Stromal cell of bone marrow (primary cell): ENCODE measurements at regions not wholly inside any gene's neighbourhood (a gene's known extent, or its start where the extent isn't known, plus 50 kb on each side); places are given as distances from the start of the nearest gene placed in this dataset.

Experiments used
- DNase-seq: peaks from one replicate; pipeline ENCODE4 v3.0.0-alpha.2; 2012; ENCODE audit warnings: low read depth

GRCh38 chrX:39834600-39834999 lies 263.2 kb downstream of the BCOR start:
- DNase-seq = no peak

DNA sequence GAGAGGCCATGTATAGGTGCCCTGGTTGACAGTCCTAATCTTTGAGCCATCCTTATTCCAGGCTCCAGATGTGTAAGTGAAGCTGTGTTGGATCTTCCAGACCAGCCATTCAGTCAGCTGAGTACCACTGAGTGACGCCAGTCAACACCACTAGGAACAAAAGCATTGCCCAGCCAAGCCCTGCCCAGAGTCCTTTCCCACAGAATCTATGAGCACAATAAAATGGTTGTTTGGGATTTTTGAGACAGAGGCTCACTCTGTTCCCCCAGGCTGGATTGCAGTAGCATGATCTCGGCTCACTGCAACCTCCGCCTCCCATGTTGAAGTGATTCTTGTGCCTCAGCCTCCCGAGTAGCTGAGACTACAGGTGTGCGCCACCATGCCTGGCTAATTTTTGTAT lies 262.5 kb downstream of the BCOR start:
- no peak for DNase-seq

DNA sequence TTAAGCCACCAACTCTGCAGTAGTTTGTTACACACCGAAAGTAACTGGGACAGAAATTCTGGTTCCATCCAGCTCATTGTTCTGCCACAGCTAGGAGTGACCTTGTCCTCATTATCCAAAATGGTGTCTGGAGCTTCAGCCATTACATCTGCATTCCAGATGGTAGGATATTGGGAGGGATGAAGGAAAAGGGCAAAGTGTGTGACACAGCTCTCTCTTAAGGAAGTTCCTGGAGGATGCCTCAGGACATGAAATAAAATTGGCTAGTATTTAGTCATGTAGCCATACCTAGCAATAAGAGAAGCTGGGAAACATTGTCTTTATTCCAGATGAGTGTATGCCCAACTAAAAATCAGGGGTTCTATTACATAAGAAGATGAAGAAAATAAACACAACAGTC lies 262.0 kb downstream of the BCOR start:
- DNase-seq = no peak

GRCh38 chrX:39836802-39837420 lies 260.8 kb downstream of the BCOR start:
- DNase-seq = no peak

GRCh38 chrX:39837688-39838087 lies 260.1 kb downstream of the BCOR start:
- no peak for DNase-seq

DNA sequence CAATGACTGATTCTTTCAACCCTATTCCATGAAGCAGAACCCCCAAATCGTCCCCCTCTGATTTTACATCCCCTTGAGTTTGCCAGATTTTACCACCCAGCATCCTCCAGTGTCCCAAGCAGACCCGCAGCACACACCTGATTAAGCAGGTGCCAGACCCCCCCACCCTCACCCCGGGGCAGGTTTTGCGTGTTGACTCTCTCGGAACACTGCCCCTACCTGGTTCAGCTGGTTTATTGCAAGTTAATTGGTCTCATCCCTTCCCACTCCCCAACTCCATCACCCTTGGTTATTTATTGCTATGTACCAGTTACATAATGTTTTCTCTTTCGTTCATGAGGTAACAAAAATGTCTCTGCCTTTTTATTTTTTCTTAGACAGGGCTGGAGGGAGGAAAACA lies 258.4 kb downstream of the BCOR start:
- no peak for DNase-seq

- DNase-seq = no peak
These were observed 257.6 kb downstream of the BCOR start for GRCh38 chrX:39840133-39840532.

DNA sequence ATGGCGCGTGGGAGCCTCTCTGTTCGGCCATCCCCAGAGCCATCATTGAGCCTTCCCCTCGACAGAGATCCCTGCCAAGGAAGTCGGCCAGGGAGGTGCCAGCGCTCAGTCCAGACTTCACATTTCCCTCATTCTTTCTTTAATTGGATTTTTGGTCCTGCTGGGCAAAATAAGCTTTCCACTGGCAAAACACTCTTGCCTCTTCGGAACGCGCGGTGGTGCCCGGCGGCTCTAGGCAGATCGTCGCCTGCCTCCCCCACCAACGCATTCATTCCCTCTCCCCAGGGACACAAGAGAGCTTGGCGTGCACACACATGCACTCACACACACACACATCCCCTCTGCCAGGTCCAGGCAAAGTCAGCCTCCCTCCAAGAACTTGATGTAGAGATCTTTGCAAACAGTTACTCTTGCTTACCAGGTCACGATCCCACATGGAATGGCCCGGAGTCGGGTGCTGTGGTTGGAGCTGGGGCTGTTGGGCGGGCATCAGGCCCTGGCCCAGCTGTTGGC lies 257.1 kb downstream of the BCOR start:
- no peak for DNase-seq

DNA sequence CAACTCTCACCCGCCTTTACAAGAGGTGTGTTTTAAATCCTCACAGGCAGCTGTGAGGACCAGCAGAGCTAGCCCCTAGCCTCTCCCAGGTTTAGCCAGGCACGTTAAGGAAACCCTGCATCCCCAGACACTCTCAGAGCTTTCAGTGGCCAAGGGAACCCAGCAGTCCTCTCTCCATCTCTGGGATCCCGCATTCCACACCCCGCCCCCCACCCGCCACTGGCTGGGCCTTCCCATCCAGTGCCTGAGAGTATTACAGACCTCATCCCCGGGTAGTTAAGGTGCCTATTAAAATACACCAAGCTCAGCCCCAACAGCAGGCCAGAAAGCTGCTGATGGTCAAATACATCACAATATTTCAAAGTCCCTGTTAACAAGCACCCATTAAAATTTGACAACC lies 256.2 kb downstream of the BCOR start:
- DNase-seq = no peak

GRCh38 chrX:39842281-39842973 lies 255.3 kb downstream of the BCOR start:
- DNase-seq = no peak

- DNase-seq = no peak
These were observed 254.4 kb downstream of the BCOR start for GRCh38 chrX:39843318-39843717.

DNA sequence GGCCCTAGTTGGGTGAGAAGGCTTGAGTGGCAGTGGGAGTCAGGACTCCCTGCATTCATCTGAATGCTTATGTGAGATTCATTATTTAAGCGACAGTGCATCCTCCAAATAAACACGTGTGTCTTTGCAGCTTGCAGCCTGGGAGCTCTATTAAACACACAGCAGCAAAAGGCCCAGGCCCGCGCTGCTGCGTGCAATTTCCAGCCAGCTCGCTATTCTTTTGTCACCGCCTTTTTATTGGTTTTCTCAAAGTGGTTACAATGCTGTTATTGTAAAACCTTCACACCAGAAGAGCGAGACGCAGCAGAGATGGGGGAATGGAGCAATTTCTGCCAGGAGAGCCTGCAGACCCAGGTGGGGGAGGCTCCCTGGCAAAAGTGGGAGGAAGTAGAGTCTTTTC lies 252.5 kb downstream of the BCOR start:
- no peak for DNase-seq

GRCh38 chrX:39846460-39846859 lies 251.3 kb downstream of the BCOR start:
- no peak for DNase-seq

GRCh38 chrX:39848243-39848642 lies 249.5 kb downstream of the BCOR start:
- DNase-seq = no peak

DNA sequence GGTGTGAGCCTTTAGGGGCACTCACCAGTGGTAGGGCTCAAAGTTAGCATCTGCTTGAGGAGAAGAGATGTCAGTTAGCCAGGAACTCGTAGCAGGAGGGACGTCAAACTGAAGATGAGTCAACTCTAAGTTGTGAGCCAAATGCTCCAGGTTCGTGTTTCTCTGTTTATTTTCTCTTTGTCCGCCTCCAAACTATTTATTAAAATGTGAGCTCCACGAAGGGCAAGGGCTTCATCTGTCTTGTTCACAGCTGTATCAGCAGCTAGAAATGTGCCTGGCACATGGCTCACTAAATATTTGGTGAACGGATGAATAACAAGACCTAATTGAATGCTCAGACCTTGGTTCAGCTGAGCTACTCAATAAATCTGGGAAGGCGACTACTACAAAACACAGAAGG lies 248.9 kb downstream of the BCOR start:
- DNase-seq = no peak

DNA sequence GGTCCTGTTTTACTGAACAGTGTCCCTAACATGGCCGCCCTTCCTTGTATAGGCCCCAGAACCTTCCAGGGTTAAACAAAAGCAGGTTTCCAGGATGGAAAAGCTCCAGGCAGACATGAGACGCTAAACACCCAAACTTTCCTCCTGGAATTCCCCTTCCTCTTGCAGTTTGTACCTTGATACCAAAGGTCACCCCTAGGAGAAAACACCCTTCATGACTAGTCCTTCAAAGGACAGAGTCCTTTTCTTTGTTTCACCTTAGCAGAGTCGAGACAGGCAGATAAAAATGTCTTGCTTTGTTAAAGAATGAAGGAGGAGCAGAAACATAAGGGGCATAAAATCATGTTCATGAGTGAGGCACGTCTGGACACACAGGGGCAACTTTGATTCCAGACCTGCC lies 247.5 kb downstream of the BCOR start:
- no peak for DNase-seq

GRCh38 chrX:39850630-39851152 lies 247.1 kb downstream of the BCOR start:
- no peak for DNase-seq

GRCh38 chrX:39851745-39852455 lies 245.9 kb downstream of the BCOR start:
- no peak for DNase-seq

DNA sequence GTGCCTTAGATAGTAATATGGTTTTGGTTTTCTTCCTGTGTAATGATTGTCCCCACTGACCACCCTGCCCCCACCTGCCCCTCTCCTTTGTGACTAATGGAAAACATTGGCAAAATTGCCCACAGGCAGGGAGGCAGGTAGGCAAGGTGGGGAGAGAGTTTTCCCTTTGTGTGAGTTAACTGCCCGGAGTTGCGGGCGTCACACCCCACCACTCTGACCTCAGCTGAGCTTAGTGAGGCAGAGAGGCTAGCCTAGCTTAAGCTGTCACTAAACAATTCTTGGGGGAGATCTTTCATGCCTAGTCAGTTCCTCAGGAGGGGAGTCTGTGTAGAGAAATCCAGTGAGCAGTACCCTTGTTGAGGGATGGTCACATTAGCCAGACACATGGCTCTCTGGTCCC lies 245.3 kb downstream of the BCOR start:
- DNase-seq = no peak

DNA sequence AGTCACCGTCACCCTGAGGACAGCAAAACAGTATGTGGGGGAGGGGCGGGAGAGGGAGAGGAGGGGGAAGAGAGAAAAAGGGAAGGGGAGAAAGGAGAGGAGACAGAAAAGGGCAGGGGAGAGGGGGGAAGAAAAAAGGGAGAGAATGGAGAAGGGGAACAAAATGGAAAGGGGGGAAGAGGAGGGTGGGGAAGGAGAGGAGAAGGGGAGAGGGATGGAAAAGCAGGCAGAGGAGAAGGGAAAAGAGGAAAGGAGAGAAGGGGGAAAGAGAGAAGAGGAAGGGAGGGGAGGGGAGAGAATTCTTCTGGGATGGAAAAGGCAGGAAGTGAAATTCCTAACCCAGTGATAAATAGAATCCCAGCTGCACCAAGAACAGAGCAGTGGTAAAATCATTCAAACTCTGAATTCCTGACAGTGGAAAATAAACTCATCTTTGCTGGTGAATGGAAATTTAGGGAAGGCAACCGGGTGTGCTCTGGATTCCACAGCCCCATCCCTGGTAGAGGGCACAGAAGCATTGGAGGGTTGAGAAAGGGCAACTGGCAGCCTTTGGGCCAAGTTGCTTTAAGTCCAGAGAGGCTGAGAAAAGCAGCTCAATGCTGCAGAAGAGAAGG lies 244.2 kb downstream of the BCOR start:
- no peak for DNase-seq

GRCh38 chrX:39854772-39855747 lies 242.7 kb downstream of the BCOR start:
- DNase-seq = no peak
